Glutamatergic neuron (in vitro differentiated cells): ENCODE measurements at regions not wholly inside any gene's neighbourhood (a gene's known extent, or its start where the extent isn't known, plus 50 kb on each side); places are given as distances from the start of the nearest gene placed in this dataset.
"Not testable (repeated sequence)": the region's sequence is repeated elsewhere in the genome, so short reads cannot be mapped to it uniquely, and the experiment has no call there.

Source experiments
- DNase-seq: peaks from one replicate; pipeline ENCODE4 v3.0.0; 2022
- H3K27ac Mint-ChIP-seq: one replicate; pipeline ENCODE4 v1.8.0; 2020; ENCODE audit warnings: mild to moderate bottlenecking, mixed read lengths, inconsistent platforms; ENCODE audit not compliant: unreplicated experiment
- H3K27me3 Mint-ChIP-seq: one replicate; pipeline ENCODE4 v1.8.0; 2020; ENCODE audit warnings: mild to moderate bottlenecking, moderate library complexity, mixed read lengths, inconsistent platforms; ENCODE audit not compliant: unreplicated experiment
- H3K36me3 Mint-ChIP-seq: one replicate; pipeline ENCODE4 v1.8.0; 2020; ENCODE audit warnings: mild to moderate bottlenecking, mixed read lengths, inconsistent platforms; ENCODE audit not compliant: unreplicated experiment
- H3K4me1 Mint-ChIP-seq: one replicate; pipeline ENCODE4 v1.8.0; 2020; ENCODE audit warnings: mild to moderate bottlenecking, low read depth, mixed read lengths, inconsistent platforms; ENCODE audit not compliant: unreplicated experiment
- H3K4me3 Mint-ChIP-seq: one replicate; pipeline ENCODE4 v1.8.0; 2020; ENCODE audit warnings: mild to moderate bottlenecking, mixed read lengths, inconsistent platforms; ENCODE audit not compliant: unreplicated experiment
- H3K9me3 Mint-ChIP-seq: one replicate; pipeline ENCODE4 v1.8.0; 2020; ENCODE audit warnings: mild to moderate bottlenecking, moderate library complexity, mixed read lengths, inconsistent platforms; ENCODE audit not compliant: unreplicated experiment
- TF ChIP-seq, protein P1 (sequence below): fragments of 200-600 bp; sonication (generic); IDR thresholded peaks from one replicate; pipeline ENCODE4 v1.5.0; 2021; ENCODE audit not compliant: partially characterized antibody, unreplicated experiment

DNA sequence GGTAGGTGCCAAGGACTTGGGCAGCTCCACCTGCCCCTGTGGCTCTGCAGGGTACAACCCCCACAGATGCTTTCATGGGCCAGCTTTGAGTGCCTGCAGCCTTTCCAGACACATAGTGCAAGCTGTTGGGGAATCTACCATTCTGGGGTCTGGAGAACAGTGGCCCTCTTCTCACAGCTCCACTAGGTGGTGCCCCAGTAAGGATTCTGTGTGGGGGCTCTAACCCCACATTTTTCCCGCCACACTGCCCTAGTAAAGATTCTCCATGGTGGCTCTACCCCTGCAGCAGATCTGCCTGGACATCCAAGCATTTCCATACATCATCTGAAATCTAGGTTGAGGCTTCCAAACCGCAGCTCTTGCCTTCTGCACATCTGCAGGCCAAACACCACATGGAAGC lies 149.7 kb upstream of the FNDC3A start:
- H3K36me3 Mint-ChIP-seq, result peaks cover 8% of the 10 kb centered on the region
- H3K27ac Mint-ChIP-seq, result no peak overlapping the region
- TF ChIP-seq, protein P1, sequence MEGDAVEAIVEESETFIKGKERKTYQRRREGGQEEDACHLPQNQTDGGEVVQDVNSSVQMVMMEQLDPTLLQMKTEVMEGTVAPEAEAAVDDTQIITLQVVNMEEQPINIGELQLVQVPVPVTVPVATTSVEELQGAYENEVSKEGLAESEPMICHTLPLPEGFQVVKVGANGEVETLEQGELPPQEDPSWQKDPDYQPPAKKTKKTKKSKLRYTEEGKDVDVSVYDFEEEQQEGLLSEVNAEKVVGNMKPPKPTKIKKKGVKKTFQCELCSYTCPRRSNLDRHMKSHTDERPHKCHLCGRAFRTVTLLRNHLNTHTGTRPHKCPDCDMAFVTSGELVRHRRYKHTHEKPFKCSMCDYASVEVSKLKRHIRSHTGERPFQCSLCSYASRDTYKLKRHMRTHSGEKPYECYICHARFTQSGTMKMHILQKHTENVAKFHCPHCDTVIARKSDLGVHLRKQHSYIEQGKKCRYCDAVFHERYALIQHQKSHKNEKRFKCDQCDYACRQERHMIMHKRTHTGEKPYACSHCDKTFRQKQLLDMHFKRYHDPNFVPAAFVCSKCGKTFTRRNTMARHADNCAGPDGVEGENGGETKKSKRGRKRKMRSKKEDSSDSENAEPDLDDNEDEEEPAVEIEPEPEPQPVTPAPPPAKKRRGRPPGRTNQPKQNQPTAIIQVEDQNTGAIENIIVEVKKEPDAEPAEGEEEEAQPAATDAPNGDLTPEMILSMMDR, result no peak
- no peak overlapping the region for H3K4me3 Mint-ChIP-seq
- H3K27me3 Mint-ChIP-seq, result peaks cover 1% of the 10 kb centered on the region
- DNase-seq, result no peak
- H3K4me1 Mint-ChIP-seq, result no peaks in the 10 kb centered on the region
- H3K9me3 Mint-ChIP-seq, result no peaks in the 10 kb centered on the region

DNA sequence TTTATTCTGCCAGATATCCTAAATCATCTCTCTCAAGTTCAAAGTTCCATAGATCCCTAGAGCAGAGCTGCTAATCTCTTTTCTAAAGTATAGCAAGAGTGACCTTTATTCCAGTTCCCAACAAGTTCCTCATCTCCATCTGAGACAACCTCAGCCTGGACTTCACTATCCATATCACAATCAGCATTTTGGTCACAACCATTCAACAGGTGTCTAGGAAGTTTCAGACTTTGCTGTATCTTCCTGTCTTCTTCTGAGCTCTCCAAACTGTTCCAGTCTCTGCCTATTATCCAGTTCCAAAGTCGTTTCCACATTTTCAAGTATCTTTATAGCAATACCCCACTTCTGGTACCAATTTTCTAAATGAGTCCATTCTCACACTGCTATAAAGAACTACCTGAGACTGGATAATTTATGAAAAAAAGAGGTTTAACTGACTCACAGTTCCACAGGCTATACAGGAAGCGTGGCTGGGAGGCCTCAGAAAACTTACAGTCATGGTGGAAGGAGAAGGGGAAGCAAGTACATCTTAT lies 148.7 kb upstream of the FNDC3A start:
- H3K9me3 Mint-ChIP-seq, H3K4me3 Mint-ChIP-seq, H3K36me3 Mint-ChIP-seq, H3K27me3 Mint-ChIP-seq, DNase-seq, H3K4me1 Mint-ChIP-seq, H3K27ac Mint-ChIP-seq: not testable (repeated sequence)

DNA sequence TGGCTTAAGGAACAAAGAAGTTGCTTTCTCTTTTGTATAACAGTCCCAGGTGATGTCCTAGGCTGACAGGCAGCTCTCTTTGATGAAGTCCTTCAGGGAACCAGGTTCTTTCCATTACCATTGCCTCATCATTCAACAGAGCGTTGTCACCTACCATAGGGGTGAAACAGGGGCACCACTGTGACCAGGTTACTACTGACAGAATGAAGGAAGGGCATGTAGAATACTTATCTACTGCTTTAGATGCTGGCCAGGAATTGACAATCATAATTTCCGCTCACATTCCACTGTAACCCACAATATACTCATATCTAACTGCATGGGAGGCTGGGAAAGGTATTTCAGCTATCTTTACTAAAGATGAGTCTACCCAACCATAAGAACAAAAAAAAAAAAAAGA lies 148.0 kb upstream of the FNDC3A start:
- peaks cover 3% of the 10 kb centered on the region for H3K9me3 Mint-ChIP-seq
- no peak overlapping the region for H3K27ac Mint-ChIP-seq
- H3K27me3 Mint-ChIP-seq, result peaks cover 1% of the 10 kb centered on the region
- no peak for DNase-seq
- TF ChIP-seq, protein P1, result no peak
- H3K4me3 Mint-ChIP-seq, result no peak overlapping the region
- peaks cover 8% of the 10 kb centered on the region for H3K36me3 Mint-ChIP-seq
- no peaks in the 10 kb centered on the region for H3K4me1 Mint-ChIP-seq

DNA sequence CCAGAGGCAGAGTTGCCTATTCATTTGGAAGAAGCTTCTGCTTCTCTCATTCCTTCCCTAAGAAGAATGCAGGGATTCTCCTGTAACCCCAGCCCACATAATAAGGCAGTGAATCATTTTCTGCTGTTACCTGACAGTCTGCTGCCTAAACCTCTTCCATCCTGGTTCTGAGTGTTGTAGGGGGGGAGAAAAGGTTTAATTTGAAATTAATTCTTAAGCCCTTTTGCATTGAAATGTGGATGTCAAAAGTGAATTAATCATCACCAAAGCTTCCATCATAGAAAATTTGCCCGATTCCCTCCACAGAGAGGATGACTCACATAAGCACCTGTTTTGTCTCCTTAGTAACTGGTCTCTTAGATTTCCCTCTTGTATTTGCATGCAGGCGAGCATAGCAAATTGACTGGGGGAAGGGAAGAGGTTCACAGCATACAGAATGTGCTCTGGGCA lies 146.7 kb upstream of the FNDC3A start:
- Mint-ChIP-seq H3K27ac (no peak overlapping the region), H3K4me3 (no peak overlapping the region), H3K36me3 (peaks cover 8% of the 10 kb centered on the region), H3K9me3 (peaks cover 3% of the 10 kb centered on the region), H3K27me3 (no peaks in the 10 kb centered on the region), H3K4me1 (no peaks in the 10 kb centered on the region)
- TF ChIP-seq, protein P1, result no peak
- no peak for DNase-seq

- peaks cover 3% of the 10 kb centered on the region for H3K9me3 Mint-ChIP-seq
- no peaks in the 10 kb centered on the region for H3K27me3 Mint-ChIP-seq
- H3K36me3 Mint-ChIP-seq, result peaks cover 8% of the 10 kb centered on the region
- TF ChIP-seq, protein P1, result no peak
- no peaks in the 10 kb centered on the region for H3K4me1 Mint-ChIP-seq
- H3K27ac Mint-ChIP-seq, result no peak overlapping the region
- DNase-seq, result no peak
- H3K4me3 Mint-ChIP-seq, result no peak overlapping the region
Observed at GRCh38 chr13:48829536-48829935, 146.2 kb upstream of the FNDC3A start.
